ENCODE measurements at regions not wholly inside any gene's neighbourhood (a gene's known extent, or its start where the extent isn't known, plus 50 kb on each side); places are given as distances from the start of the nearest gene placed in this dataset.

- no peak for ATAC-seq
- H3K36me3 ChIP-seq = no peaks in the 10 kb centered on the region
- H3K9me3 ChIP-seq = no peaks in the 10 kb centered on the region
- no peak overlapping the region for H3K27ac ChIP-seq
- no peak overlapping the region for H3K4me3 ChIP-seq
- no peaks in the 10 kb centered on the region for H3K27me3 ChIP-seq
- TF ChIP-seq CTCF (IDR thresholded peaks at IDR 0.05) = no peak
- no peak for TF ChIP-seq EP300 (IDR thresholded peaks at IDR 0.05)
- TF ChIP-seq POLR2A (IDR thresholded peaks at IDR 0.05) = no peak
- no peak for TF ChIP-seq POLR2AphosphoS5 (IDR thresholded peaks at IDR 0.05)
- no peaks in the 10 kb centered on the region for H3K4me1 ChIP-seq
Measured at GRCh38 chr18:7497081-7497480, 70.0 kb upstream of the PTPRM start.

GRCh38 chr18:7511106-7511505, 56.0 kb upstream of the PTPRM start:
- no peak for TF ChIP-seq EP300 (IDR thresholded peaks at IDR 0.05)
- no peak for TF ChIP-seq POLR2A (IDR thresholded peaks at IDR 0.05)
- no peak for TF ChIP-seq CTCF (IDR thresholded peaks at IDR 0.05)
- TF ChIP-seq POLR2AphosphoS5 (IDR thresholded peaks at IDR 0.05) = no peak
- 93 to 96% methylated on average over 3 to 4 of the region's 4 CpGs for WGBS, 2 donors (ENCODE audit: low coverage in 1 of 2)
- H3K9me3 ChIP-seq = no peaks in the 10 kb centered on the region
- ATAC-seq = no peak
- no peak overlapping the region for H3K27ac ChIP-seq
- H3K27me3 ChIP-seq = no peaks in the 10 kb centered on the region
- peaks cover 0 to 16% (median 0%) of the 10 kb centered on the region in 3 donors for H3K4me1 ChIP-seq
- no peaks in the 10 kb centered on the region for H3K36me3 ChIP-seq
- H3K4me3 ChIP-seq = no peak overlapping the region

- 39 to 42% methylated on average over 5 of the region's 5 CpGs for WGBS, 2 donors (ENCODE audit: low coverage in 1 of 2)
- Histone ChIP-seq H3K4me1 (peaks cover 0 to 16% (median 0%) of the 10 kb centered on the region in 3 donors), H3K27ac (peak overlapping the region in 1 of 4 donors; percentile 49), H3K4me3 (no peak overlapping the region), H3K9me3 (no peaks in the 10 kb centered on the region), H3K36me3 (no peaks in the 10 kb centered on the region), H3K27me3 (no peaks in the 10 kb centered on the region)
- ATAC-seq = no peak
- no peak for TF ChIP-seq CTCF (IDR thresholded peaks at IDR 0.05)
- TF ChIP-seq POLR2A (IDR thresholded peaks at IDR 0.05) = no peak
- TF ChIP-seq EP300 (IDR thresholded peaks at IDR 0.05) = no peak
- TF ChIP-seq POLR2AphosphoS5 (IDR thresholded peaks at IDR 0.05) = no peak
Measured at GRCh38 chr18:7512348-7512747, 54.8 kb upstream of the PTPRM start.

- H3K36me3 ChIP-seq = no peaks in the 10 kb centered on the region
- H3K4me1 ChIP-seq = peaks cover 0 to 16% (median 0%) of the 10 kb centered on the region in 3 donors
- ATAC-seq = no peak
- H3K9me3 ChIP-seq = no peaks in the 10 kb centered on the region
- no peak overlapping the region for H3K4me3 ChIP-seq
- 56 to 57% methylated on average over 3 of the region's 3 CpGs for WGBS, 2 donors (ENCODE audit: low coverage in 1 of 2)
- H3K27ac ChIP-seq = peak overlapping the region in 1 of 4 donors; percentile 49
- H3K27me3 ChIP-seq = no peaks in the 10 kb centered on the region
- TF ChIP-seq POLR2A (IDR thresholded peaks at IDR 0.05) = no peak
- no peak for TF ChIP-seq EP300 (IDR thresholded peaks at IDR 0.05)
- TF ChIP-seq POLR2AphosphoS5 (IDR thresholded peaks at IDR 0.05) = no peak
- TF ChIP-seq CTCF (IDR thresholded peaks at IDR 0.05) = no peak
Measured at GRCh38 chr18:7512990-7513389, 54.1 kb upstream of the PTPRM start.

GRCh38 chr18:7514796-7515440, 52.2 kb upstream of the PTPRM start:
- H3K27me3 ChIP-seq = no peaks in the 10 kb centered on the region
- no peak overlapping the region for H3K4me3 ChIP-seq
- 48 to 69% methylated on average over 3 to 5 of the region's 11 CpGs for WGBS, 2 donors (ENCODE audit: low coverage in 1 of 2)
- ATAC-seq = no peak
- H3K27ac ChIP-seq = no peak overlapping the region
- peaks cover 0 to 16% (median 0%) of the 10 kb centered on the region in 3 donors for H3K4me1 ChIP-seq
- H3K9me3 ChIP-seq = no peaks in the 10 kb centered on the region
- H3K36me3 ChIP-seq = no peaks in the 10 kb centered on the region
- TF ChIP-seq CTCF (IDR thresholded peaks at IDR 0.05) = no peak
- no peak for TF ChIP-seq POLR2AphosphoS5 (IDR thresholded peaks at IDR 0.05)
- TF ChIP-seq POLR2A (IDR thresholded peaks at IDR 0.05) = no peak
- TF ChIP-seq EP300 (IDR thresholded peaks at IDR 0.05) = no peak

Data from gastroesophageal sphincter (tissue), 4 donors.